GM20000 (cell line): ENCODE measurements at regions not wholly inside any gene's neighbourhood (a gene's known extent, or its start where the extent isn't known, plus 50 kb on each side); places are given as distances from the start of the nearest gene placed in this dataset.

ENCODE experiments used
- DNase-seq: peaks from one replicate; pipeline ENCODE4 v3.0.0; 2012; ENCODE audit warnings: low spot score
- CTCF ChIP-seq: IDR thresholded peaks from 2 replicates; pipeline ENCODE4 v1.5.1; 2012; ENCODE audit warnings: mild to moderate bottlenecking, control low read depth; ENCODE audit errors: extremely low read depth, missing control alignments

GRCh38 chr10:36676321-36676720 lies 449.1 kb upstream of the ANKRD30A start:
- no peak for TF ChIP-seq CTCF
- no peak for DNase-seq

GRCh38 chr10:36675458-36675880 lies 449.9 kb upstream of the ANKRD30A start:
- no peak for TF ChIP-seq CTCF
- no peak for DNase-seq

GRCh38 chr10:36671607-36672006 lies 453.8 kb upstream of the ANKRD30A start:
- no peak for TF ChIP-seq CTCF
- DNase-seq, result no peak

GRCh38 chr10:36670621-36671402 lies 454.6 kb upstream of the ANKRD30A start:
- no peak for TF ChIP-seq CTCF
- no peak for DNase-seq

GRCh38 chr10:36669615-36670352 lies 455.6 kb upstream of the ANKRD30A start:
- DNase-seq, result no peak
- TF ChIP-seq CTCF, result no peak

GRCh38 chr10:36666451-36666850 lies 458.9 kb upstream of the ANKRD30A start:
- TF ChIP-seq CTCF, result no peak
- no peak for DNase-seq

GRCh38 chr10:36662571-36662970 lies 462.8 kb upstream of the ANKRD30A start:
- TF ChIP-seq CTCF, result no peak

More at GRCh38 chr10:36662571-36662970, 462.8 kb upstream of the ANKRD30A start:
- no peak for DNase-seq
